ENCODE measurements at regions not wholly inside any gene's neighbourhood (a gene's known extent, or its start where the extent isn't known, plus 50 kb on each side); places are given as distances from the start of the nearest gene placed in this dataset.
"Not testable (repeated sequence)": the region's sequence is repeated elsewhere in the genome, so short reads cannot be mapped to it uniquely, and the experiment has no call there.

- DNase-seq, result no peak
- H3K4me3 ChIP-seq, result no peak overlapping the region
- no peaks in the 10 kb centered on the region for H3K27me3 ChIP-seq
- no peaks in the 10 kb centered on the region for H3K36me3 ChIP-seq
- H3K9me3 ChIP-seq, result peaks cover 3% of the 10 kb centered on the region; the same call in 1 of the 2 replicates
These were observed 100.6 kb upstream of the CREB5 start for GRCh38 chr7:28311670-28312069.

DNA sequence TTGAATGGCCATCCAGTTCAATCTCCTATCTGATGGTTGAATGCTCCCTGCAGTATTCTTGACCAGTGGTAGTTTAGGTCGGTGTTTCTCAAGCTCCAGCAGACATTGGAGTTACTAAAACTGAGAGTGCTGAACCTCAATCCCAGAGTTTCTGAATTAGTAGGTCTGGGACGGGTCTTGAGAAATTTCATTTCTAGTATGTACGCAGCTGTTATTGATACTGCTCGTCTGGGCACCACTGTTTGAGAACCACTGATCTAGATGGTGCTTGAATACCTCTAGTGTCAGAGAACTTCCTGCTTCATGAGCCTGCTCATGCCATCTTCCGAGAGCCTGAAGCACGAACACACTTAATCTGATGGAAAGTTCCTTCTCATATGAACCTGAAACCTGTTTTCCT lies 99.4 kb upstream of the CREB5 start:
- peaks cover 3% of the 10 kb centered on the region; the same call in 1 of the 2 replicates for H3K9me3 ChIP-seq
- no peaks in the 10 kb centered on the region for H3K27me3 ChIP-seq
- DNase-seq, result no peak
- no peak overlapping the region for H3K4me3 ChIP-seq
- H3K36me3 ChIP-seq, result no peaks in the 10 kb centered on the region

GRCh38 chr7:28314841-28315240 lies 97.5 kb upstream of the CREB5 start:
- Histone ChIP-seq H3K36me3 (no peaks in the 10 kb centered on the region), H3K27me3 (no peaks in the 10 kb centered on the region), H3K4me3 (no peak overlapping the region), H3K9me3 (no peaks in the 10 kb centered on the region)
- no peak for DNase-seq

DNA sequence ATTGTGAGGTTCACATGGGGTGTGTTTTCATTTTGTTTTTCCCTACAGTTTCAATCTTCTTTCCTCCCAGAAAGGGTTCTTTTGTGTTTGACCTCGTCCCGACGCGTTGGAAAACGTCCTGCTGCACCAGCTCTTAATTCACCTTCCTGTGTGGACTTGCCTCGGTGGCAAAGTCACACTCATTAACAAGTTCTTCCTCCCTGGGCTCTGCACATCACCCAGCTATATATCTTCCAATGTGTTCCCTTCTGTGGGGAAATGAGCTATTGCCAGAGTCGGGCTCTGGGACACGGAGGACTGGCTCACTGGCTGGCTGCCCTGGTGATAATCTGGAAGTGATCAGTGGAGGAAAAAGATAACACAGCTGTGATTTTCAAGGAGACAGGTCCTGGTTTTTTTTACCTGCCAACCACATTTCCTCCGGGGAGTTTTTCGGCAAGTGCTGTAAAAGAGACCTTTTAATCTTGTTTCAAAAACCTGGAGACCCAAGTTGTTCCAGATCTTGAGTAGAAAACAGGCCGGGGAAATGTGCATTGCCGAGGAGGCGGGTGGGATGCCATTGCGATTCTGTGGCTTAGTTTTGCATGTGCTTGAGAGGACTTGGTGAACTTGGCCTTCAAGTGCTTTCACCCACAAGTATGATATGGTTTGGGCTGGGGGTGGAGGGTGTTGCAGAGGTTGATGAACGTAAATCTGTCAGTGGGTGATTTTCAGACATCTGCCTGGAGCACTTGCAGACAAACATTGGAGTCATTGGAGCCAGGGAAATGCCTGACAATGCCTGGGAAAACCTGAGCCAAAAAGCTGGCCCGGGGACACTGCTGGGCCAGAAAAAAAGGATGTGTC lies 96.5 kb upstream of the CREB5 start:
- peak; percentile 91 for DNase-seq
- H3K9me3 ChIP-seq, result no peaks in the 10 kb centered on the region
- H3K27me3 ChIP-seq, result no peaks in the 10 kb centered on the region
- H3K4me3 ChIP-seq, result no peak overlapping the region
- no peaks in the 10 kb centered on the region for H3K36me3 ChIP-seq

GRCh38 chr7:28316489-28316888 lies 95.8 kb upstream of the CREB5 start:
- Histone ChIP-seq H3K4me3 (peak overlapping the region; percentile 11), H3K9me3 (no peaks in the 10 kb centered on the region), H3K27me3 (no peaks in the 10 kb centered on the region), H3K36me3 (no peaks in the 10 kb centered on the region)
- DNase-seq, result peak; percentile 89

DNA sequence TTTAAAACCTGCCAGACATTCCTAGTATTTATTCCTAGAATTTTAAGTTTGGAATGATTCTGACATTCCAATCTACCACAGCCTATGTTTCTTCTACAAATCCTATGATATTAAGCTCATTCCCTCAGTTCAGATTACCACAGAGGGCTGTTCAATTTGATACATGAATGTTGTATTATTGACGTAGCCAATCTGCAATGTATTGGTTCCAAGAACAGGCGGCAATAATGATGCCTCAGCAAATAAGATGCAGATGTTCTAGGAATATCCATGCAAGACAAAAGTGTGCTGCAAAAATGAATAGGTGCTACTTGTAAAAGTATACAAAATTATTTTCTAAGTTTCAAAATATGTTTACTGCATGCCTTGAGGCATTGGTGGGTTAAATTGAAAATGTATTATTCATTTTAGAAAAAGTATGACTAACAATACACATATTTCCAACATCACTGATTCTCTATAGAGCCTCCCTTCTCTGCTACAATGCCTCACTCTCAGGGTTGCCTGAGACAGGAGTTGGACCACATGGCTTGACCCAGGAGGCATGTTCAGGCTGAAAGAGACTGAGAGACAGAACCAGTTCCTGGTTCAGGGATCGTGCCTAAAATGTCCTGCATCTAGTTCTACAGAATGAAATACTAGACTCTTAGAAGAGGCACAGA lies 94.1 kb upstream of the CREB5 start:
- peak; percentile 18 for DNase-seq
- no peaks in the 10 kb centered on the region; the same call in 1 of the 2 replicates for H3K9me3 ChIP-seq
- H3K4me3 ChIP-seq, result no peak overlapping the region
- no peaks in the 10 kb centered on the region for H3K27me3 ChIP-seq
- no peaks in the 10 kb centered on the region for H3K36me3 ChIP-seq

GRCh38 chr7:28323833-28324232 lies 88.5 kb upstream of the CREB5 start:
- DNase-seq, result no peak
- Histone ChIP-seq H3K4me3 (no peak overlapping the region), H3K36me3 (no peaks in the 10 kb centered on the region)

GRCh38 chr7:28328146-28328545 lies 84.2 kb upstream of the CREB5 start:
- no peak for DNase-seq
- Histone ChIP-seq H3K4me3 (no peak overlapping the region), H3K9me3 (no peaks in the 10 kb centered on the region; the same call in 1 of the 2 replicates), H3K36me3 (no peaks in the 10 kb centered on the region), H3K27me3 (no peaks in the 10 kb centered on the region)

More at GRCh38 chr7:28323833-28324232, 88.5 kb upstream of the CREB5 start:
- H3K27me3 ChIP-seq, result no peaks in the 10 kb centered on the region
- no peaks in the 10 kb centered on the region; the same call in 1 of the 2 replicates for H3K9me3 ChIP-seq

DNA sequence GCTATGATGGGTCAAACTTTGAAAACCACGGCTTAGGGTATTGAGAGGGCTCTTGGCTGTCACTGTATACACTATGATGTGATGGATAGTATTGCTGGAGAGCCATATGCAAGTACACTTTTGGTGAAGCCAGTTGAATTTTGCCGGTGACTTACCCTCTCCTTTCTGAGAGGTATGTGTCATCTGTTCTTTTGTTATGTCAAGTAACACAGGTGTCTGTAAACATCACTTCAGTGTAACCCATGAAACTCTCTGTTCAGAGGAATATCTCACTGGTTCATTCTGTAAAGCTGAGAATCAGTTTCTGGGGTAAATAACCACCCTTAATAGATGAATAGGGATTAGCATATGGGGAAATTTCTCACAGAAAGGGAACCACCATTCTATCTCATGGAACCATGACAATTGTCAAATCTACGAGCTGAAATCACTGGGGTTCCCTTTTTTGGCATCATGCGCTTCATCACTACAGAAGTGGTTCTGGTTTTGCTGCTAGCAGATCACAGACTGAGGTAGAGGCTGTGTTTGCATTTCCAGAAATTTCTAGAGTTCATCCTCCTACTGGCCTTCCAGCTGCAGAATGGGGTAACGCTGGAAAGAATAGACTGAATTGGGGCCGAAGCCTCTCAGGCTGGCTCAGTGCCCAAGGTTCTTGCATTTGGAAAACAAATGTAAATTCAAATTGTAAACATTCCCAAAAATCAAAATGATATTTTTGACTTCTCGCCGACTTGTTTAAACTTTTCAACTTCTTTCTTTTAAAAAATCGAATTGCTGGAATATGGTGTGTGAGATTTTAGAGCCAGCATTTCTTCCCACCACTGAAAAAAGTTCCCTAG lies 83.3 kb upstream of the CREB5 start:
- Histone ChIP-seq H3K36me3 (no peaks in the 10 kb centered on the region), H3K27me3 (no peaks in the 10 kb centered on the region), H3K4me3 (no peak overlapping the region), H3K9me3 (peaks cover 4% of the 10 kb centered on the region)
- no peak for DNase-seq

GRCh38 chr7:28329661-28330363 lies 82.5 kb upstream of the CREB5 start:
- Histone ChIP-seq H3K4me3 (0 out of 2 replicates have a peak overlapping the region, but pooled peaks have one; percentile 2), H3K27me3 (no peaks in the 10 kb centered on the region), H3K36me3 (no peaks in the 10 kb centered on the region), H3K9me3 (peaks cover 4% of the 10 kb centered on the region)
- no peak for DNase-seq

GRCh38 chr7:28330384-28331070 lies 81.8 kb upstream of the CREB5 start:
- Histone ChIP-seq H3K9me3 (peaks cover 4% of the 10 kb centered on the region), H3K27me3 (no peaks in the 10 kb centered on the region), H3K36me3 (no peaks in the 10 kb centered on the region), H3K4me3 (0 out of 2 replicates have a peak overlapping the region, but pooled peaks have one; percentile 2)
- DNase-seq, result no peak

DNA sequence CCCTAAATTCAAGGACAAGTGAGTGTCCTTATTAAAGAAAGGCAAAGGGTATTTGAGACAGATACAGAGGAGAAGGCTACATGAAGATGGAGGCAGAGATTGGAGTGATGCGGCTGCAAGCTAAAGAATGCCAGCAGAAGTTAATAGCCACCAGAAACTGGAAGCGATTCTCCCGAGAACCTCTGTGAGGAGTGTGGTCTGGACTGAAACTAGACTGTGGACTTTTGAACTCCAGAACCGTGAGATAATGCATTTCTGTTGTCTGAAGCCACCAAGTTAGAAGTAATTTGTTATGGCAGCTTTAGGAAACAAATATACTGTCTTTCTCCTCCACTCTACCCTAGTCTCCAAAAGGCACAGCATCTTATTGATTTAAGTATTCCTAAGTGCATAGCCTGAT lies 80.3 kb upstream of the CREB5 start:
- Histone ChIP-seq H3K27me3 (no peaks in the 10 kb centered on the region), H3K9me3 (peaks cover 4% of the 10 kb centered on the region), H3K4me3 (no peak overlapping the region), H3K36me3 (no peaks in the 10 kb centered on the region)
- no peak for DNase-seq

DNA sequence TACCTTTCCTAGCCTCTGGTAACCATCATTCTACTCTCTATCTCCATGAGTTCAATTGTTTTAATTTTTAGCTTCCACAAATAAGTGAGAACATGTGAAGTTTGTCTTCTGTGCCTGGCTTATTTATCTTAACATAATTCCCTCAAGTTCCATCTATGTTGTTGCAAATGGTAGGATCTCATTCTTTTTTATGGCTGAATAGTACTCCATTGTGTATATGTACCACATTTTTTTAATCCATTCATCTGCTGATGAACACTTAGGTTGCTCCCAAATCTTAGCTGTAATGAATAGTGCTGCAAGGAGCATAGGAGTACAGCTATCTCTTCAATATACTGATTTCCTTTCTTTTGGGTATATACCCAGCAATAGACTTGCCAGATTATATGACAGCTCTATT lies 78.8 kb upstream of the CREB5 start:
- not testable (repeated sequence) for H3K9me3 ChIP-seq, H3K27me3 ChIP-seq, DNase-seq, H3K4me3 ChIP-seq, H3K36me3 ChIP-seq

GRCh38 chr7:28336806-28337205 lies 75.5 kb upstream of the CREB5 start:
- H3K9me3 ChIP-seq, result peaks cover 7% of the 10 kb centered on the region
- DNase-seq, result no peak
- no peaks in the 10 kb centered on the region for H3K36me3 ChIP-seq
- H3K4me3 ChIP-seq, result no peak overlapping the region
- no peaks in the 10 kb centered on the region for H3K27me3 ChIP-seq

- Histone ChIP-seq H3K9me3 (peaks cover 7% of the 10 kb centered on the region), H3K27me3 (no peaks in the 10 kb centered on the region), H3K4me3 (no peak overlapping the region)
These were observed 74.3 kb upstream of the CREB5 start for GRCh38 chr7:28338041-28338440.

GRCh38 chr7:28343462-28343861 lies 68.9 kb upstream of the CREB5 start:
- no peaks in the 10 kb centered on the region; the same call in 1 of the 2 replicates for H3K36me3 ChIP-seq
- peaks cover 12% of the 10 kb centered on the region for H3K9me3 ChIP-seq
- no peak for DNase-seq
- H3K27me3 ChIP-seq, result no peaks in the 10 kb centered on the region
- no peak overlapping the region for H3K4me3 ChIP-seq

More at GRCh38 chr7:28338041-28338440, 74.3 kb upstream of the CREB5 start:
- no peak for DNase-seq
- no peaks in the 10 kb centered on the region for H3K36me3 ChIP-seq
